HCT116 (cell line): ENCODE measurements at regions not wholly inside any gene's neighbourhood (a gene's known extent, or its start where the extent isn't known, plus 50 kb on each side); places are given as distances from the start of the nearest gene placed in this dataset.

Experiments
- ATAC-seq: fragments of 200-7000 bp; cut with Tn5 transposase; 2 replicates; pipeline ENCODE4 v1.9.1; 2020; ENCODE audit warnings: mild to moderate bottlenecking, moderate library complexity
- BruUV-seq: library from RNA; stranded (reverse); fragments of 400-500 nt; replicated peaks from 2 replicates; lab custom pipeline; 2021; lab: Mats Ljungman, UMichigan
- CTCF ChIA-PET: fragments of 300-600 bp; sonication (Branson Sonifier 250); formaldehyde crosslinking; loops from one replicate; lab custom pipeline; 2021; ENCODE audit warnings: antibody characterized with exemption; lab: Charles Lee
- POLR2A ChIA-PET: fragments of 300-600, 350-600 bp; sonication (Branson Sonifier 250); formaldehyde crosslinking; loops from one replicate; lab custom pipeline; 2021; ENCODE audit warnings: antibody characterized with exemption; lab: Charles Lee
- RAD21 ChIA-PET, 2 experiments: fragments of 300-600 bp; sonication (Branson Sonifier 250); formaldehyde crosslinking; loops; one replicate each; lab custom pipeline; 2023; ENCODE audit warnings: low total read pairs in 2 of 2; ENCODE audit not compliant: uncharacterized antibody in 2 of 2, unreplicated experiment in 2 of 2, low non-redundant PET in 1 of 2; lab: Charles Lee
- DNase-seq: peaks from one replicate; pipeline ENCODE4 v3.0.0-alpha.2; 2010; ENCODE audit warnings: low read depth, low spot score
- H2AFZ ChIP-seq: fragments of 200-600 bp; shearing (Covaris generic), sonication (generic); 2 replicates; pipeline ENCODE4 v1.6.1; 2017; ENCODE audit warnings: low read depth, mixed run types, mixed read lengths, antibody characterized with exemption, low read length; ENCODE audit not compliant: poor library complexity, severe bottlenecking
- H3K27ac ChIP-seq: 2 replicates; pipeline ENCODE4 v1.5.1; 2012; ENCODE audit warnings: low read depth, low read length
- H3K27me3 ChIP-seq: fragments of 200-600 bp; sonication (generic); 2 replicates; pipeline ENCODE4 v1.6.1; 2016; ENCODE audit warnings: mixed run types, low read length, mixed read lengths; ENCODE audit not compliant: insufficient read depth
- H3K36me3 ChIP-seq, 2 experiments: fragments of 200-500 bp in 1 of 2; fragments of 200-600 bp in 1 of 2; sonication (Bioruptor generic) in 1 of 2; sonication (generic) in 1 of 2; 2 replicates each; pipeline versions ENCODE4 v1.5.1 to v1.6.1; 2014 to 2016; ENCODE audit warnings: low read length in 2 of 2, inconsistent platforms in 1 of 2, mixed read lengths in 1 of 2, mixed run types in 1 of 2; ENCODE audit not compliant: insufficient read depth in 2 of 2, control insufficient read depth in 1 of 2
- H3K4me1 ChIP-seq, 2 experiments: fragments of 200-600 bp in 1 of 2; sonication (generic) in 1 of 2; 2 replicates each; pipeline versions ENCODE4 v1.5.1 to v1.6.1; 2012 to 2017; ENCODE audit warnings: low read length in 2 of 2, inconsistent platforms in 1 of 2, mild to moderate bottlenecking in 1 of 2, mixed read lengths in 1 of 2, mixed run types in 1 of 2, moderate library complexity in 1 of 2; ENCODE audit not compliant: insufficient read depth in 2 of 2, control insufficient read depth in 1 of 2
- H3K4me2 ChIP-seq: fragments of 200-600 bp; sonication (generic); 2 replicates; pipeline ENCODE4 v1.6.1; 2017; ENCODE audit warnings: mixed run types, low read length, mixed read lengths
- H3K4me3 ChIP-seq, 2 experiments: fragments of 200-600 bp in 1 of 2; sonication (generic) in 1 of 2; replicated peaks in 1 of 2; 2 replicates each; pipeline ENCODE4 v1.5.1; 2011 to 2016; ENCODE audit warnings: low read length in 2 of 2, control low read depth in 1 of 2, low read depth in 1 of 2, mild to moderate bottlenecking in 1 of 2, mixed read lengths in 1 of 2, mixed run types in 1 of 2
- H3K79me2 ChIP-seq: fragments of 200-600 bp; sonication (generic); 2 replicates; pipeline ENCODE4 v1.6.1; 2017; ENCODE audit warnings: mild to moderate bottlenecking, mixed run types, low read length, moderate library complexity, mixed read lengths; ENCODE audit not compliant: insufficient read depth
- H3K9ac ChIP-seq: fragments of 200-600 bp; sonication (generic); 2 replicates; pipeline ENCODE4 v1.6.1; 2016; ENCODE audit warnings: low read length, mixed read lengths
- H3K9me2 ChIP-seq: fragments of 200-600 bp; sonication (generic), shearing (Covaris generic); 2 replicates; pipeline ENCODE4 v1.6.1; 2017; ENCODE audit warnings: mixed run types, mild to moderate bottlenecking, moderate library complexity; ENCODE audit not compliant: insufficient read depth
- H3K9me3 ChIP-seq, 2 experiments: fragments of 200-500 bp in 1 of 2; fragments of 200-600 bp in 1 of 2; sonication (Bioruptor generic) in 1 of 2; sonication (generic) in 1 of 2; 2 replicates each; pipeline ENCODE4 v1.6.1; 2014 to 2017; ENCODE audit warnings: low read length in 2 of 2, mixed read lengths in 2 of 2, inconsistent platforms in 1 of 2, low read depth in 1 of 2, mild to moderate bottlenecking in 1 of 2, mixed run types in 1 of 2, moderate library complexity in 1 of 2; ENCODE audit not compliant: control insufficient read depth in 1 of 2, insufficient read depth in 1 of 2
- H4K20me1 ChIP-seq: fragments of 200-600 bp; sonication (generic), shearing (Covaris generic); 2 replicates; pipeline ENCODE4 v1.6.1; 2017; ENCODE audit warnings: mixed run types, mild to moderate bottlenecking, moderate library complexity; ENCODE audit not compliant: insufficient read depth
- CEBPB ChIP-seq: IDR thresholded peaks from 2 replicates; pipeline ENCODE4 v1.6.1; 2012; ENCODE audit warnings: low read depth
- ELF1 ChIP-seq: IDR thresholded peaks from 2 replicates; pipeline ENCODE4 v1.6.1; 2012; ENCODE audit warnings: low read depth, borderline replicate concordance
- EZH2phosphoT487 ChIP-seq: fragments of 200-600 bp; IDR thresholded peaks from 2 replicates; pipeline ENCODE4 v1.6.1; 2018; ENCODE audit warnings: antibody characterized with exemption, borderline replicate concordance
- POLR2AphosphoS5 ChIP-seq: IDR thresholded peaks from 2 replicates; pipeline ENCODE4 v1.6.1; 2011; ENCODE audit warnings: mild to moderate bottlenecking, low read depth, low read length, moderate library complexity
- RAD21 ChIP-seq: IDR thresholded peaks from 2 replicates; pipeline ENCODE4 v1.6.1; 2012; ENCODE audit warnings: low read depth, mild to moderate bottlenecking
- SIN3A ChIP-seq: IDR thresholded peaks from 2 replicates; pipeline ENCODE4 v1.6.1; 2012; ENCODE audit warnings: low read depth
- ZFX ChIP-seq: fragments of 450-650 bp; IDR thresholded peaks from 2 replicates; pipeline ENCODE4 v1.6.1; 2017
- intact Hi-C: fragments of 100-400 bp; cut with micrococcal nuclease; formaldehyde crosslinking; loops from 2 replicates; pipeline ENCODE4 v1.10.0; 2022
- TF ChIP-seq, protein P1 (sequence below): IDR thresholded peaks from 2 replicates; pipeline ENCODE4 v1.6.1; 2012
- TF ChIP-seq, protein P2 (sequence below): IDR thresholded peaks from 2 replicates; pipeline ENCODE4 v1.6.1; 2012
- TF ChIP-seq, protein P3 (sequence below): IDR thresholded peaks from 2 replicates; pipeline ENCODE4 v1.6.1; 2011; ENCODE audit warnings: mild to moderate bottlenecking, low read length, moderate library complexity; ENCODE audit not compliant: insufficient replicate concordance; ENCODE audit errors: extremely low read depth

DNA sequence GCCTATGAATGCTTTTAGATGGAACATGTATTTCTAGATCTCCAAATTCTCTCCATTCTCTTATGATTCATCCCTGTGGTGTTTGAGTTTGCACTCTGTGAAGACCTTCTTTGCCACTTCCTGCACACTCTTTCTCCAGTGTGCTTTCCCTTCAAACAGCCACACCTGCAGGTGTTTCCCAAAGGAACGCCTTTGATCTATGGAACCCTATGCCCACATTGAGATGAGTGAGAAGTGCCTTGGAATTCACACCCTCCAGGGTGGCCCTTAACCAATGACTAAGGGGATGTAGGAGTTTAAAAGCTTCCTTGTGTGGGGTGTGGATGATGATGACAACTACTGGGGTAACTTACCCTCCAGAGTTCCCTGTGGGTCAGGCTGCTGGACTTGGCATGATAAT is 570.1 kb downstream of the DHX35 start:
- BruUV-seq, result no TSS peak
- no peak overlapping the region for H3K9ac ChIP-seq
- intact Hi-C loops, result no loop called here
- TF ChIP-seq SIN3A (no peak), EZH2phosphoT487 (no peak), CEBPB (no peak), RAD21 (no peak), ZFX (no peak), ELF1 (no peak)
- TF ChIP-seq, protein P1, sequence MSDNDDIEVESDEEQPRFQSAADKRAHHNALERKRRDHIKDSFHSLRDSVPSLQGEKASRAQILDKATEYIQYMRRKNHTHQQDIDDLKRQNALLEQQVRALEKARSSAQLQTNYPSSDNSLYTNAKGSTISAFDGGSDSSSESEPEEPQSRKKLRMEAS, result no peak
- TF ChIP-seq, protein P2, sequence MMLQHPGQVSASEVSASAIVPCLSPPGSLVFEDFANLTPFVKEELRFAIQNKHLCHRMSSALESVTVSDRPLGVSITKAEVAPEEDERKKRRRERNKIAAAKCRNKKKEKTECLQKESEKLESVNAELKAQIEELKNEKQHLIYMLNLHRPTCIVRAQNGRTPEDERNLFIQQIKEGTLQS, result no peak
- TF ChIP-seq, all 23 proteins: peak for 0
- peaks cover 0 to 5% of the 10 kb centered on the region in 2 experiments; a peak in 1 of 4 replicates for H3K9me3 ChIP-seq
- no peaks in the 10 kb centered on the region for H3K79me2 ChIP-seq
- H3K36me3 ChIP-seq, result no peaks in the 10 kb centered on the region
- H3K27ac ChIP-seq, result no peak overlapping the region
- H3K9me2 ChIP-seq, result no peaks in the 10 kb centered on the region
- no peaks in the 10 kb centered on the region for H3K27me3 ChIP-seq
- DNase-seq (no peak), ATAC-seq (no peak)
- H3K4me3 ChIP-seq, result no peak overlapping the region
- POLR2A ChIA-PET, result no interaction called here
- H2AFZ ChIP-seq, result no peak overlapping the region
- H4K20me1 ChIP-seq, result no peaks in the 10 kb centered on the region
- RAD21 ChIA-PET, result no interaction called here
- H3K4me2 ChIP-seq, result no peak overlapping the region
- no peaks in the 10 kb centered on the region for H3K4me1 ChIP-seq
- CTCF ChIA-PET, result no interaction called here

DNA sequence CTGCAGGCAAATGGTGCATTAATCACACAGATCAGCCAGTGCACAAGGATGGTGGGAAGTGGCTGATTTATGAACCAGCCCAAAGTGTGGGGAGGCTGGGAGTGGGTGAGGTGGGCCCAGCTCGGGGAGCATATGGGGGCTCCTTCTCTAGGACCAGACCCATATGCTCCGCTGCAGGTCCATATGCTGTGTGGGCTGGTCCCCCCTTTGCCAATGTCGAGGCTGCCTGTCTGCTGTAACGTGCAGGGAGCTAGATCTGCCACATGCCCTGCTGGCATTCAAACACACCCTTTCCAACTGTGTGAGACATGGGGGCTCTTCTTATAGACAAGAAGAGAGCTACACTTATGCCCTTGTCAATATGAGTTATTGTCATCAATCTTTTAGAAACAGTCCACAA is 566.3 kb downstream of the DHX35 start:
- Histone ChIP-seq H4K20me1 (no peaks in the 10 kb centered on the region), H3K9me3 (peaks cover 0 to 7% of the 10 kb centered on the region in 2 experiments; a peak in 1 of 4 replicates), H3K27me3 (no peaks in the 10 kb centered on the region), H3K9me2 (no peaks in the 10 kb centered on the region), H3K27ac (no peak overlapping the region), H3K4me1 (no peaks in the 10 kb centered on the region), H3K79me2 (no peaks in the 10 kb centered on the region), H3K4me2 (no peak overlapping the region), H3K9ac (no peak overlapping the region), H3K4me3 (no peak overlapping the region), H3K36me3 (no peaks in the 10 kb centered on the region), H2AFZ (no peak overlapping the region)
- ChIA-PET RAD21 (no interaction called here), CTCF (no interaction called here), POLR2A (no interaction called here)
- TF ChIP-seq, protein P3, sequence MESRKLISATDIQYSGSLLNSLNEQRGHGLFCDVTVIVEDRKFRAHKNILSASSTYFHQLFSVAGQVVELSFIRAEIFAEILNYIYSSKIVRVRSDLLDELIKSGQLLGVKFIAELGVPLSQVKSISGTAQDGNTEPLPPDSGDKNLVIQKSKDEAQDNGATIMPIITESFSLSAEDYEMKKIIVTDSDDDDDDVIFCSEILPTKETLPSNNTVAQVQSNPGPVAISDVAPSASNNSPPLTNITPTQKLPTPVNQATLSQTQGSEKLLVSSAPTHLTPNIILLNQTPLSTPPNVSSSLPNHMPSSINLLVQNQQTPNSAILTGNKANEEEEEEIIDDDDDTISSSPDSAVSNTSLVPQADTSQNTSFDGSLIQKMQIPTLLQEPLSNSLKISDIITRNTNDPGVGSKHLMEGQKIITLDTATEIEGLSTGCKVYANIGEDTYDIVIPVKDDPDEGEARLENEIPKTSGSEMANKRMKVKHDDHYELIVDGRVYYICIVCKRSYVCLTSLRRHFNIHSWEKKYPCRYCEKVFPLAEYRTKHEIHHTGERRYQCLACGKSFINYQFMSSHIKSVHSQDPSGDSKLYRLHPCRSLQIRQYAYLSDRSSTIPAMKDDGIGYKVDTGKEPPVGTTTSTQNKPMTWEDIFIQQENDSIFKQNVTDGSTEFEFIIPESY, result no peak
- no peak for TF ChIP-seq POLR2AphosphoS5
- ATAC-seq (no peak), DNase-seq (no peak)
- BruUV-seq, result no TSS peak
- intact Hi-C loops, result no loop called here
